GM12801 (cell line): ENCODE measurements at regions not wholly inside any gene's neighbourhood (a gene's known extent, or its start where the extent isn't known, plus 50 kb on each side); places are given as distances from the start of the nearest gene placed in this dataset.

Experiments
- CTCF ChIP-seq: IDR thresholded peaks from one replicate; pipeline ENCODE4 v1.5.1; 2011; ENCODE audit warnings: control low read depth; ENCODE audit not compliant: insufficient read length; ENCODE audit errors: extremely low read depth

DNA sequence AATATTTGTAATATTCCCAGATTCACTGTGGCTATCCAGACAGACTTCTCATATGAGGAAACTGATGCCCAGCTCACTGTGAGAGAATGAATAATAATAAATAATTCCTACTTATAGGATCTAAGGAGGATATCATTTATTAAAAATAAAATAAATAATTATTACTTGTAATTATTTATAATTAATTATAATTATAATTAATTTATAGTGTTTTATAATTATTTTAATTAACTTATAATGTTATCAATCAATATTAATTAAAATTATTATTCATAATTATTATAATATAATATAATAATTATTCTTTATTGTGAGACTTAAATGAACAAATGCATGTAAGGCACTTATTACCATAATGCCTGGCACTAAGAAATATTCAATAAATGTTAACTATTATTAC, 192.8 kb downstream of the GALC start:
- TF ChIP-seq CTCF, result no peak

DNA sequence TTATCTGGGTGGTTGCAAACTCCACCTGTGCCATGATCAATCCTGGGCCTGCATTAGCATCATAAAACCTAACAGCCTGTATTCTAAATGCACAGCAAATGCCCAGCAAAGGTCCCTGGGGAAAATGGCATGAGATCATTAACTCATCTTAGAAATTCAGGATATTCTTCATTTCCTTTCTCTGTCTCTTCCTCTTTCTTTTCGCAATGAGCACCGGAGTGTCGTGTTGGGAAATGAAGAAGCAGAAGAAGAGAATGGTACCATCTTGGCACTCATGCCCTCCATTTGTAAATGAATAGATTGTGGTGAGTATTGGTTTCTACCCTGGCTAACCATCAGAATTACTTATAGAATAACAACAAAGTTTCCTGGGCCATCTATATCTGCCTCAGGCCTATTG, 193.6 kb downstream of the GALC start:
- no peak for TF ChIP-seq CTCF

GRCh38 chr14:87797001-87797400, 196.0 kb downstream of the GALC start:
- TF ChIP-seq CTCF, result no peak

GRCh38 chr14:87794561-87794960, 198.4 kb downstream of the GALC start:
- TF ChIP-seq CTCF, result no peak

- TF ChIP-seq CTCF, result no peak
Observed at GRCh38 chr14:87785897-87786296, 207.1 kb downstream of the GALC start.

- TF ChIP-seq CTCF, result no peak
Observed at GRCh38 chr14:87784386-87784785, 208.6 kb downstream of the GALC start.

DNA sequence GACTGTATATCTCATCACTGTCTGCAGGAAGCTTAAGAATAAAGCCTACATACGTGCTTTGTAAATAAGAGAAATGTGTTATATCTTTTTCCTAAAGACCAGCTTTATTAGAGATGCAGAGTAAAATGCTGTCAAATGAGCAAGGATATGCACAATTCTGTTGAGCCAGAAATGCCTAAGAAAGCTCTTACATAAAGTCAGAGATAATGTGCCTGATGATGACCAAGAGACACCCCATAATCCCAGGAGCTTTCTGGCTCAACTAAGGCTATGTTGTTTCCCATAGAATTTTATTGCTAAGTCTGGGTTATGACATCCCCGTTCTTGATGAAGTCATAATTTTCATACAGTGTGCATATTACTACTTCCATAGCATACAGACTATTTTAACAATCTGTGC, 209.9 kb downstream of the GALC start:
- no peak for TF ChIP-seq CTCF

DNA sequence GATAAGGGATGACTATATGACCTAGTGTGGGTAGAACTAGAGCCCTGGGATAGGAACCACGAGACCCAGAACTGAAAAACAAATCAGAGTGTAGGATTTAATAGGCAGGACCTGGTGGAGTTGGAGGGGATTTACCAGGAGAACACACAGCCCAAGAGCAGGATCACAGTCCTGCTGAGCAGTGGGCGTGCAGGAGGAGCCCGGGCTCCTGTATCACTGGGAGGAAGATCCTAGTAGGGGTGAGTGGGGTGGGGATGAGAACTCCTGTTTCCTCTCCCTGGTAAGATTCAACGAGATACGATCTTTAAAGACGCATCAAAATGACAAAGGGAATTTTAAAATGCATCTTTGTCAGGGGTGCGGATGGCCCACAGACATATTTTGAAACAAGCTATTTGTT, 220.1 kb downstream of the GALC start:
- no peak for TF ChIP-seq CTCF
